Fibroblast of lung (primary cell): ENCODE measurements at regions not wholly inside any gene's neighbourhood (a gene's known extent, or its start where the extent isn't known, plus 50 kb on each side); places are given as distances from the start of the nearest gene placed in this dataset.

ENCODE experiments used
- EZH2 ChIP-seq: IDR thresholded peaks from 2 replicates; pipeline ENCODE4 v1.5.1; 2012; ENCODE audit warnings: low read length, control low read depth, mild to moderate bottlenecking; ENCODE audit errors: missing control alignments
- TF ChIP-seq, protein P1 (sequence below), 2 donors: IDR thresholded peaks in 1 of 2; conservative IDR thresholded peaks in 1 of 2; 1 replicate in 1 of 2; 2 replicates in 1 of 2; pipeline ENCODE4 v1.5.1; 2011 to 2012; ENCODE audit warnings: low read length in 2 of 2, control low read depth in 1 of 2, inconsistent platforms in 1 of 2, low read depth in 1 of 2, mild to moderate bottlenecking in 1 of 2

DNA sequence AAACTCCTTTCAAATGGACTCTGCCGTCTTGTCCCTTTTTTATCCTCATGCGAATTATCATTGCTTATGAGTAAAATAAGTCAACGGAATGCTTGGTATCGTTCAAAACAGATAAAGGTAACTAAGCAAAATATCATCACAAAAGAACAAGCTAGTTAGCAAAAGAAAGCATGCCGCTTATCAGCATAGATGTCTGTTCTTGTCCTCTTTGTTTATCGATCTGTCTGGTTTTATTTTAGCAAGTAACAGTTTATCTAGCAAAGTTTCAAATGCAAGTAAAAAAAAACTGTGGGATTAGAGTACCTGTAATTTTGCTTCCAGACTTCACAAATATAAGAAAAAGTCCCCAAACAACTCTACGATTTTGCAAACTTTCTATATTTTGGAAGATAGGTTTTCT lies 561.5 kb downstream of the USP25 start:
- TF ChIP-seq, protein P1, sequence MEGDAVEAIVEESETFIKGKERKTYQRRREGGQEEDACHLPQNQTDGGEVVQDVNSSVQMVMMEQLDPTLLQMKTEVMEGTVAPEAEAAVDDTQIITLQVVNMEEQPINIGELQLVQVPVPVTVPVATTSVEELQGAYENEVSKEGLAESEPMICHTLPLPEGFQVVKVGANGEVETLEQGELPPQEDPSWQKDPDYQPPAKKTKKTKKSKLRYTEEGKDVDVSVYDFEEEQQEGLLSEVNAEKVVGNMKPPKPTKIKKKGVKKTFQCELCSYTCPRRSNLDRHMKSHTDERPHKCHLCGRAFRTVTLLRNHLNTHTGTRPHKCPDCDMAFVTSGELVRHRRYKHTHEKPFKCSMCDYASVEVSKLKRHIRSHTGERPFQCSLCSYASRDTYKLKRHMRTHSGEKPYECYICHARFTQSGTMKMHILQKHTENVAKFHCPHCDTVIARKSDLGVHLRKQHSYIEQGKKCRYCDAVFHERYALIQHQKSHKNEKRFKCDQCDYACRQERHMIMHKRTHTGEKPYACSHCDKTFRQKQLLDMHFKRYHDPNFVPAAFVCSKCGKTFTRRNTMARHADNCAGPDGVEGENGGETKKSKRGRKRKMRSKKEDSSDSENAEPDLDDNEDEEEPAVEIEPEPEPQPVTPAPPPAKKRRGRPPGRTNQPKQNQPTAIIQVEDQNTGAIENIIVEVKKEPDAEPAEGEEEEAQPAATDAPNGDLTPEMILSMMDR (conservative IDR thresholded peaks at IDR 0.05 in 1 of 2, IDR thresholded peaks at IDR 0.05 in 1 of 2; ENCODE audit: low read depth in 1 of 2, low read length in 2 of 2): no peak
- TF ChIP-seq EZH2: no peak
